NCI-H774 (cell line): ENCODE measurements at regions not wholly inside any gene's neighbourhood (a gene's known extent, or its start where the extent isn't known, plus 50 kb on each side); places are given as distances from the start of the nearest gene placed in this dataset.

Experiments used
- DNase-seq: peaks from one replicate; lab custom pipeline; 2025; lab: John Stamatoyannopoulos, UW

DNA sequence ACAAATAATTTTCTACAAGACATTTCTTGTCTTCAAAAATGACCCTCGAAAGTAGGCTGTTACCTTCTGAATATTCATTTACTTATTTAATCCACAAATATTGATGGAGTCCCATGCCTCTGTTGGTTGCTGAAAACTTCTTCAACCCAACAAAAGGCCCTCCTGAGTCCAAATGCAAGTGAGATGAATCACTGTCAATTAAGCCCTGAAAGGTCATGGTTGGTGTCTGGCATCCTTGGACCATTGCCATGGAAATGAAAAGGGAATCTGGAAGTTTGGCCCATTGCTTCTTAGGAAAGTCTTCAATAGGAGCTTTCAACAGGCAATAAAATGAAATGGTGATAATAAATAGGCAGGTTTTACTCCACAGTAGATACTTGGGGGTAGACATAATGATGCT is 364.7 kb upstream of the DYNLRB2 start:
- no peak for DNase-seq

DNA sequence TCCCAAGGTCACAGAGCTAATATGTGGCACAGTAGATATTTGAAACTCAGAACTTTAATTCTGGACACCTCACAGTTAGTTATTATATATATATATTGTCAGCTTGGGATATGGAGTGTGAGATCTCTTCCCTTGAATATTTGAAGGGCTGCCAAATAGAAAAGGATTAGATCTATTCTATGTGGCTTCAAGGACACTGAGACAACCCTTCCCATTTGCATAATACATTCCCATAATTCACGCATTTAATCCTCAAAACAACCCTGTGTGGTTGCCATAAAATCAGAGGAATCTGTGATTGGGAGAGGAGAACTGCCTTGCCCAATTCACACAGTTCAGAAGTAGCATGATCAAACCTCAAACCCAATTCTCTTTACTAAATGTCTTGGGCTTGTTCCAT is 365.8 kb upstream of the DYNLRB2 start:
- DNase-seq: no peak

DNA sequence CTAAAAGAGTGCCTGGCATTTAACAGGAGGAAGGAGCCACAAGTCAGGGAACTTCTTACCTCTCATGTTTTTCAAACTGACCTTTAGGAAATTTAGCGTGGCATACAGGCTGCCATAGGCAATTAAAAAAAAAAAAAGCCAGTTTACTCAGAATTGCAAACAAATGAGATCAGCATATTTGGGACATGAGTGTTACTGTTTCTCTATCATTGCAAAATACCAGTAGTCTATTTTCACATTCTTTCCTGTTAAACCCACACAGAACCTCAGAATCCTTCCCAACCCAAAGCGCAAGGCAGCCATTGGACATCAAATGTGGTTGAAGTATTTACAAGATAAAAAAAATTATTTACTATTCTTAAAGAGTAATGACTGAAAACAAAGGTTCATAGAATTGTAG is 366.4 kb upstream of the DYNLRB2 start:
- no peak for DNase-seq

DNA sequence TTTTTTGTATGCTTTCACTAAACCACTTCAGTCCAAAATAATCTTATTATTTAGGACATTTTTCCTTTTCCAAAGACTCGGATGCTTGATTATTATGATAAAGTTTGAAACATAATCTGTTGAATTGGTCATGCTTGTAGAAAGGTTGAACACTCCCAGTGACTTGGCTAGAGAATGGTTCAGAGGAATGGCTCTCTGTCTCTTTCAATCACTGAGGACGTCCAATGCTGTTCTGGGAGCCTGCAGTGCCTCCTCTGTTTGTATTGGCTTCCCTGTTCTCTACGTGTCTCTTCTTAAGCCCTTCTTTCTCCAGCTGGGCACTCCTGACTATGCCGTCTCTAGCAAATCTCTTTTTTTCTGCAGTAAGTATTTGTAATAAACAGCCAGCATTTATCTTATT is 369.0 kb upstream of the DYNLRB2 start:
- DNase-seq: no peak

DNA sequence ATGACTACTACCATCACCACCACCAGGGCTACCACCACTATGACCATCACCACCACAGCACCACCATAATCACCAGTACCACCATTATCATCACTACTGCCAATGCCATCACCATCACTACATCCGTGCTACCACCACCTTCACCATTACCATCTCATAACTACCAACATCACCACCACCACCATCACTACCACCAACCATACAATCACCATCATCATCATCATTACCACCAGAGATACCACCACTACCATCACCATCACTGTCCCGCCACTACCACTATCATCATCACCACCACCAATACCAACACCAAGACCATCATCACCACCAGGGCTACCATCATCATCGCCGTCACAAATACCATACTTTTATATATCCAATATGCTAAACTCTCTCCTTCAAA is 369.6 kb upstream of the DYNLRB2 start:
- DNase-seq: no peak

DNA sequence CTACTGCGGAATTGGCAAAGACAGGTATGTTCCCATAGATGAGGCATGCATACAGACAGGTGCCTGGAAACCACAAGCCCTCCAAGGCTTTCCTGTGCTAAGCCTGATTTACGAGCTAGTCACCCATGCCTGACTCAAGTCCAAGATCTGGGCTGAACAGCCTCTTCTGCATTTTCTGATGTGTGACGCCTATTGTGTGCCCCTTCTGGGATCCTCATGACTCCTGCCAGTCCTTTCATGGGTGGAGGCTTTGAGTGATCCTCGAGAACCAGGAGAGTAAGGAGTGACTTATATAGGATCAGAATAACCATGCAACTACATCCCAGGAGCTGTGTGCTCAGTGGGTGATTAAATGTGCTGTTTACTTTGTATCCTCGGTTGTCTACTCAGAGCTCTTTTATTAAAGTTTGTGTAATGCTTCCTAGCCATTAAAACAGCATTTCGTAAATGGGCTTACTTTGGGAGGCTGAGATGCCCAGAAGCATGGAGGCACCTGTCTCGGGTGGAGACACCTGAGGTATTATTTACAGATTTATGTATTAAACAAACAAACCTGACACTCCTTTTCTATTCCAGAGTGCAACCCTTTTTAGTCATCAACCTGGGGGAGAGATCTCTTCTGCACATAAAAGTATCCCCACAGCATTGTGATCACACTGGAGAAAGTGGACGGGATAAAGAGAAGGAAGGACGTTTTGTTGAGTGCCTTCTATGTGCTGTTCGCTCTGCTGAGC is 373.0 kb upstream of the DYNLRB2 start:
- no peak for DNase-seq

DNA sequence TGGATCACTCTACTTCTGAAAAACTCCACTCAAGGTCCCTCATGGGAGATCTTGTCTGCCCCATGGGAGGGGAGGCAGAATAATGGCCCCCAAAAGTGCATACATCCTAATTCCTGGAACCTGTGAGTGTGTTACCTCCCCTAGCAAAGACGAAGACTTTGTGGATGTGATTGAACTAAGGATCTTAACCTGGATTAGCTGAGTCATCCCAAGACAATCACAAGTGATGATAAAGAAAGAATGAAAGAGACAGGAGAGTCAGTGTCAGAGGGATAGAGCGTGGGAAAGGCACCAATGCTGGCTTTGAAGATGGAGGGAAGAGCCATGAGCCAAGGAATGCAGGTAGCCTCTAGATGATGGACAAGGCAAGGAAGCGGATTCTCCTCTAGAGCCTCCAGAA is 374.7 kb upstream of the DYNLRB2 start:
- DNase-seq: no peak

DNA sequence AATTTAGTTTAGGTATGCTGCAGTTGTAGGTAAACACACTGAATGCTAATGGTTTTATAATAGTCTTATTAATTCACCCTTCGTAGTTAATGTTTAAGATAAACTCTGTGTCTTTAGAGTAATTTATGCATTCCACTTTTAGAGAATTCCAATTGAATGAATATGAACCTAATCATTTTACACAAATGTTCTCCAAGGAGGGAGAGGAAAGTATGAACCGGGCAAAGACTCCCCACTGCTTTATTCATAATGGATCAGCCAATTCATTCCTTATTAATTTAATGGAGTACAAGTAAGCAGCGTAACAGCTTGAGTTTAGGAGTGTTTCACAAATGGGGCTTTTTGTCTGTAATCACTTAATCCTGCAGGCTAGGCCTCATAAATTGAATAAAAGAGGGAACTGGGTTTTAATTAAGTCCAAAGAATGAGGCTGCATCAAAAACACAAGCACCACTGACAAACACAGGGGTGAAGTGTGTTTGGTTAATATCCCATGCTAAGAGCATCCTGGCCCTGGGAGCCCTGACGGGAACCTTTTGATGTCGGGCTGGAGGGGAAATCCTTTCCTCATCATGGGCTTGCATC is 375.7 kb upstream of the DYNLRB2 start:
- no peak for DNase-seq

DNA sequence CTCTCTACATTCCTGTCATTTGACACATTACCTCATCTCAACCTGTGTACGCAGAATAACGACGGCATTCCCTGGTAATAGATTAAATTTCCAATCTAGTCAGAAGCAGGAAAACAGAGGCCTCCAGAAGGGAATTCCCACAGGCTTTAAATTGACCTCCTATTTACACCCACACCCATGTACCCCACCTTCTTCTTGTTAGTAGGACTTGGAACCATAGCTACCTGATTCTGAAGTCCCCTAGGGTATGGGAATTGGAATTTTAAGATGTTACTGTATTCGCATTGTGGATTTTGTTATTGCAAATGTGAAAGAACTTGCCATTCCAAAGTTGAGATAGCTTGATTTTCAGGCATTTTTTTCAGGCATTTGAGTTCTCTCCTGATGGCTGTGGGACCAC is 377.5 kb upstream of the DYNLRB2 start:
- no peak for DNase-seq

DNA sequence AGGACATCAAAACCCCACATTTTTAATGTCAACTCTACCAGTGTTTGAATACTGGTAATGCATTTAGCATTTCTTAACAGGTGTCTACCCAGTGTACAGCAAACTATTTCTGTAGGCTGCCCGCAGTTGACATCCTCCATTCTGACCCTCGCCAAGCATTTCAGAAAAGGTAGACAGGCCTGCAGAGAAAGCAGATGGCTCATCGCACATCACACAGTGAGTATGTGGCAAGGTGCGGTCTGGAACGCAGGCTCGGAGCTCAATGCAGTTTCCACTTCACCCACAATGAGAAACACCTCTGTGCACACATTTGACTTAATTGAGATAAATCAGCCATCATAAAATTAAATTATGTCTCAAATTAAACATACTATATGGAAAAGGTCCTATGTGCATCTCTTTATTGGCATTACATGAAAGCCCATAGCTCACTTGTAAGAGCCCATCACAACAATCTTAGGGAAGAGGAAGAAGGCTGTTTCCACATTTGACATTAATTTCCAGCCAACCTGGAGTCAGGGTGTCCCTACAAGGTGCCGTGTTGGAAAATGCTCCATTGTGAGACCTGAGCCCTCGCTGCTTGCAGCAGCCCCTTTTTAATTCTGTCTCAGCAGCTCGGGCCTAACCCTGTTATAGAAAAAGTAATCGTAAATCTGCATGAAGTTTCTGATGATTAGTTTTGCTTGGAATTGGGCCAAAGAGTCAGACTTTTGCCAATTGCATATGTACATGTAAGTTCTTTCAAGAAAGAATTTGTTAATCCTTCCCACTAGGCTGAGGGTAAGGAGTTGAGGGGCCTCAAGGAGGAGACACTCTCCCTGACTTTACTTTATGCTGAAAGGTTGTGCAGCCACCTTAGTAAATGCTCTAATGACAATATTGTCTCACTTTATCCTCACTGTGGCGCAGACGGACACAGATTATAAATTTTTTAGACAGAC is 378.7 kb upstream of the DYNLRB2 start:
- DNase-seq: no peak

DNA sequence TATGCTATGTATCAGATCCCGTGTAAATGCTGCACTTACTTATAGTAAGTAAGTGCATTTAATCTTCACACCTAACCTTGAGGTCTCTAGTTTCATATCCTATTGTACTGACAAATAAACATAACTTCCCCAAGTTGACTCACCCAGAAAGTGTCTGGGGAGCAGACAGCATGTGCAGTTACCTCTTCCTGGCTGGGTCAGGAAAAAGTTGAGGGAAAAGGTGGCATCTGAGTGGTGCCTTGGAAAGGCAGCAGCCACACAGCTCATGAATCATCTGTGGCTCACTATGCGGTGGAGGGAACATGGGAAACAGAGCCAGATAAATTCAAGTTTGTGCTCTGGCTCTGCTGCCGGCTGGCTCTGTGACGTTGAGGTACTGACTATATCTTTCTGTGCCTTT is 382.0 kb upstream of the DYNLRB2 start:
- no peak for DNase-seq

DNA sequence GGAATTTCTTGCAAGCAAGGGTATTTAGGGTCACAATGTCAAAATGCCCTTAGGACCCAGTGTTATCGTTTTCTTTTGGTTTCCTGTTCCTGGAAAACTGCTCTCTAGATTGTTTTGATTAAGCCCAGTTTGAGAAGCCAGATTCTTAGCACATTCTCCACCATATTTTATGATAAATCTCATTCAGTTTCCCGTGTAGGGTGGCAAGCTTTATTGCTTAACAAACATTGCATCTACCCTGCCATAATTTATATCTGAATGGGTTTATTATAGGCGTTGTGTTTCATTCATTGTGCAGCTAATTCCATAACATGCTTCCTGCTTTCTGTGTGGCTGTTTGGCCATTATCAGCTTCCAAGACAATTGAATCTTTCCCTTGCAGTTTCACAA is 389.1 kb upstream of the DYNLRB2 start:
- no peak for DNase-seq

DNA sequence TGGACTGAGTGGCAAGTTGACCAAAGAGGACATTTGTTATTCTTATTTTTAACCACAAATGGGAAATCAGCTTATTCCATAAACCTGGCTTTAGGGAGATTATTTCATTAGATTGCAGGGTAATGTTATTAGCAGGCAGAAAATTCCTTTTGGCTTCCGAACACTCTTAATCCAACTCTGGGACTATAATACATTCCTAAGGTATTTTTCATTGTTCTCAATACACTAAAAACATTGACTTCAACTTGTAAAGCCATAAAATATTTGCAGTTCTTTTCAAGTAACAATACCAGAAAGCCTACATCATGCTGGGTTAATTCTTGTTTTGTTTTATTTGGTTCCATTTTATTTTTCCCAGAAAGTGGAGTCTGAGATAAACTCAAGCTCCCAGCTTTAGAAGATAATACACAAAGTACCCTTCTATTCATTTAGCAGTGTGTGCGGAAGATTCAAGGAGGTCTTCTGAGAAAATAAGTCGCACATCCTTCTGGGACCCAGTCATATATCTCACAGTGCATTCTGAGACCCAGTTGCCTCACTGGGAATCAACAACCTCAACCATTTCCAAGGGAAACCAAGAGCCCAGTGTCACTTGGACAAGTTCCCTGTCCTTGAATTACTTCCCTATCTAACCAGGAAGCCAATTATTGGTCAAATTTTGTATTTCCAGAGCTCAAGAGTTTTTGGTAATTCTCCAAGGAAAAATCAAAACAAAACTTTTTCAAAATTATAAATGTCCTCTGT is 389.6 kb upstream of the DYNLRB2 start:
- no peak for DNase-seq

DNA sequence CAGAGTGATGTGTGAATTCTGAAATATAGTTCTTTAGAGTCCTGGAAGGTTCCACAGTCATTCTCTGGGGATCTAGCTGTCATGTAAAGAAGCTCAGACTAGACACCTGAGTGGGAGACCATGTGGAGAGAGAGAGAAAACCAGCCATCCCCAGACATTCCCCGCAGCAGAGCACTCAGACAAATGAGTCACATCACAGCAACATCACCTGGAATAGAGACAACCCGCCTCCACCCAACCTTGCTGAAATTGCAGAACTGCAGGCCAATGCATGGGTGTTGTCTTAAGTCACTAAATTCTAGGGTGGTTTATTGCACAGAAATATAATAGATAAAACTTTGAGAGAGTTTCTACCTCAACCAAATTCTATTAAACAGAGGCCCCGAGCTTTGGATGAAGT is 392.0 kb upstream of the DYNLRB2 start:
- DNase-seq: no peak

DNA sequence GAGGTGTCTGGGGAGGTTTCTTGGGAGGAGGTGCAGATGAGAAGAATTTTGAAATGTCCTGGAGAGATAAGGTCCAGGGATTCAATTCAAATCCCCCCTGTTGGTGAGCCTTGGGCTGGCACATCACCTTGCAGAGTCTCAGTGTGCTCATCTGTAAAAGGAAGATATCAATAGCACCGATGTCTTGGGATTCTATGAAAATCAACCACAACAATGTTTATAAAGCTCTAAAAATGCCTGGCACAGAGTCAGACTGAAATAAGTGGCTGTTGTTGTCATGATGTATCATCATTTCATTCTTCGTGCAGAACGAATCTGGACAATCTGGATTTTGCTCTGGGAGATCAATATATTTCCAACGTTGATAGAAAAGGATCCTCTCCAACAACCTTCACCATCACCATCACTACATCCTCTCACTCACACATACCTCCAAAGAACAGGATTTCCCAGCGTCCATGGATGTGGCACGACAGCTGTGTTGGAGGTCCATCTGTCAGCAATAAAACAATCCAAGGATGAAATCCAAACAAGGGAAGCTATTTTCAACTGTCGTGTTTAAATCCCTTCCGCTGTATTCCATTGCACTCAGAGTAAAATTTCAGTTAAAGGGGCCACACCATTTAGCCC is 393.7 kb upstream of the DYNLRB2 start:
- no peak for DNase-seq

DNA sequence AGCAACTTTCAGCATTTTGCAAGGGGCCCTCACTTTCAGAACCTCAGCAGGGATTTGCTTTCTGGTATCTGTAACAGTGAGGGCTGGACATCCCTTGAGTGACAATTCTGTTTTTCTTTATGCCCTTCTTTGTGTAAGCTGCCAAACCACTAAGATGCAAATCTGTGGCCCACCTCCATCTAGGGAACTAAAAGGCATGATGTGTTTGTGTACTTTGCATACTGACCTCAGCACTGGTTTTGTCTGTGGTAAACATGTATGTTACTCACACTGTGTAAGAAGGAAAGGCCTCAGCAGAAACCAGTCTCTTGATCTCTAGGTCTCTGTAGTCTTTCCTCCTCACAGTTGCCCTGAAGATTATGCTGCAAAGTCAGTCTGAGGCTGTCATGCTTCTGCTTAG is 396.6 kb upstream of the DYNLRB2 start:
- no peak for DNase-seq

DNA sequence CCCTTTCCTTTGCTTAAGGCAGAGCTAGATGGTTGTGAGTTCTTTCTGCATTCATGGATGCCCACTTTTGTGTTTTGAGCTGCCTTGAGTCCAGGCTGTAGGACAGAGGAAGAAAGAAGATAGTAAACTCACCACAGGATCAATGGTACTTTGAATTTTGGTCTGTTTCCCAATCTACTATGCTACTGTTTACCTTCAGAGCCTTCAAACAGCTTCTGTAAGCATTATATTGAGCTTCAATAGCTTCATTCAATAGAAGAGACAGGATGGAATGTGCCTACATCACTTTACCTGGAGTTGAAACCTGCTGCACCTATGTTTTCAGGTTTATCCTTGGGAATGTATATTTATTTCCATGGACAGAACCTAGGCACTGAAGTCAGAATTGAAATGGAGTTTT is 397.9 kb upstream of the DYNLRB2 start:
- no peak for DNase-seq

DNA sequence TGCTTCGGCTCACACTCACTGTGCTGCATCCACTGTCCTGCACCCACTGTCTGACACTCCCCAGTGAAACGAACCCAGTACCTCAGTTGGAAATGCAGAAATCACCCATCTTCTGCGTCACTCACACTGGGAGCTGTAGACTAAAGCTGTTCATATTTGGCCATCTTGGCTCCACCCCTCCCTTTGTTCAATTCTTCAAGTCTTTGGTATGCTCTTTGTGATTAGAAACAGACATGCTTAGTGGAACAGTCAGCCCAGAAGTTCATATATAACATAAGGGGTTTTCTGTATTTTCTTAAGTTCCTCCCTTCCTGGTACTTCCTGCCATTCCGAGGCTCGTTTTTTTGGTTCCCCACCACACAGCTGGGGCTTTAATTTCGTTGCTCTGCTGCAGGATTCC is 398.5 kb upstream of the DYNLRB2 start:
- no peak for DNase-seq

DNA sequence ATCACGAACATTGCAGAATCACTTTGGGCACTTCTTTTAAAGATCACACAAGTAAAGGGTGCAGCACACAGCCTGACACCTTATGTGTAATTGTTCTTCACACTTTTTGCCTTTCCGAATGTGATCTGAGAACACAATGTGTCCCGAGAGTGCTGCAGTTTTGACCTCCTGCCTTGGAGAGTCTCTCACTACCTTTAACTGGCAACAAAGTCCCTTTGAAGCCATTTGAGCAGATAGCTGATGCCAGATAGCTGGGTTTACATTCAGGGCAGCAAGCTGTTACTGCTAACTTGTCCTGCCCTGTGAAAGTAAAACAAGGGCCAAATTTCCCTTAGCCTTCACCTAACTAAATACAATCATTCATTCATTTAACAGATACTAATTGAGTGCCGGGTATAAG is 411.0 kb upstream of the DYNLRB2 start:
- DNase-seq: no peak

DNA sequence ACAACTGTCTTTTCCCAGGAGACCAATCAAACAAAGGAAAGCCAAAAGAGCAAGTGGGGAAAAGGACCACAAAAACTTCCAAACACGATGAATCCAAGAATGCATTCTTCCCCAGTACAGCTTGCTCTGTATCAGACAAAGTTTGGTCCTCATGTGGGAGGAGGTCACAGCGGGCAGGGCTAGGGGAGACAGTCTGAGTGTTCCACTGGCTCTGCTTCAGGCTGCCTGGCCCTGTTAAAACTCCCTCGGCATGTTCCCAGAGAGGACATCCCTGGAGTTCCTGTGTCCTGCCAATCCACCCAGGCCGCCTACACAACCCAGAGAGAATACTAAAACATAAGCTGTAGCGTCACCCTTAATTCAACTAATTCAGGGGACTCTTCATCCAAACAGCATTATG is 415.1 kb upstream of the DYNLRB2 start:
- no peak for DNase-seq

DNA sequence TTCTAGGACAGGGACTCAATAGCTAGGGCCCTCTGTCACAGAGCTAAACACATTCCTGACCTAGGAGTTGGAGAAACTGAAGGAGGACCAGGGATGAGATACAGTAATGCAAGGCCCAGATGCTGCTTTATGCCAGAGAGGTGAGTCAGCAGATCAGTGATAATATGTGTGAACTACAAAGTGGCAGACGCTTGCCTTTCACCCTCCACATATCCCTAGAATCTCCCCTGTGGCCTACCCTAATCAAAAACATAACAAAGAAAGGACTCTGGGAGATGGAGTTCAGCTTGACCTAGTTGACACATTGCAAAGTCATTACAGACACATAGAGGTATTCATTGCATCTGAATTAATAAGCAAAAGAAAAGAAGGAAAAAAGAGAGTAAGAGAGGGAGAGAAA is 417.6 kb upstream of the DYNLRB2 start:
- no peak for DNase-seq

DNA sequence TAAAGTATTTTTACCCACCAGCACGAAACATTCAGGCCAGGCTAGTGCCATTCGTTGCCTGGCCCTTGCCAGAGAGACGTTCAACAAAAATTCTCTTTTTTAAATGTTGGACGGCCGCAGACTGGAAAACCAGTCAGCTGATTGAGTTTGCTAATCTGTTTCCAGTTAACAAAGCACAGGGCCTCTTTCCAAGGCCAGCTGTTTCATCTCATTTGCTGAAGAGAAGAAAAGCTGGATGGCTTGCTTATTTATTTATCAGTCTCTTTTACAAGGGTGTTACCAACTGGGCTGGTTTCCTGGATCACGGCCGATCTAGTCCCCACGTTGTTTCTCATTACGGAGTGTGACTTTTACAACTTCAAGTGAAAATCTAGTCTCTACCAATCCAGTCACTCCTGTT is 418.7 kb upstream of the DYNLRB2 start:
- no peak for DNase-seq
